Esophagus muscularis mucosa (tissue), 4 donors: ENCODE measurements at regions not wholly inside any gene's neighbourhood (a gene's known extent, or its start where the extent isn't known, plus 50 kb on each side); places are given as distances from the start of the nearest gene placed in this dataset.

Experiments used
- DNase-seq: peaks from one replicate; pipeline ENCODE4 v3.0.0-alpha.2; 2017; ENCODE audit errors: extremely low spot score
- H3K27ac ChIP-seq, 4 donors: fragments of 200-600 bp; sonication (generic); replicated peaks in 1 of 4; 1 replicate in 3 of 4; 2 replicates in 1 of 4; pipeline ENCODE4 v1.5.1; 2016 to 2019; ENCODE audit warnings: mild to moderate bottlenecking in 1 of 4
- H3K27me3 ChIP-seq, 4 donors: fragments of 200-600 bp; sonication (generic); one replicate each; pipeline versions ENCODE4 v1.5.1 to v1.6.0; 2016 to 2019
- H3K36me3 ChIP-seq, 4 donors: fragments of 200-600 bp; sonication (generic); one replicate each; pipeline ENCODE4 v1.5.1; 2016 to 2019
- H3K4me1 ChIP-seq, 4 donors: fragments of 200-600 bp; sonication (generic); one replicate each; pipeline ENCODE4 v1.5.1; 2016 to 2019
- H3K4me3 ChIP-seq, 4 donors: fragments of 200-600 bp; sonication (generic); 1 replicate in 2 of 4; 2 replicates in 2 of 4; pipeline ENCODE4 v1.5.1; 2016 to 2019; ENCODE audit warnings: mild to moderate bottlenecking in 4 of 4, moderate library complexity in 1 of 4
- H3K9me3 ChIP-seq, 4 donors: fragments of 200-600 bp; sonication (generic); 1 replicate in 3 of 4; 2 replicates in 1 of 4; pipeline ENCODE4 v1.5.1; 2016 to 2019
- EP300 ChIP-seq: sonication (generic); formaldehyde crosslinking; IDR thresholded peaks from one replicate; pipeline ENCODE4 v1.6.1; 2017; ENCODE audit warnings: antibody characterized with exemption
- POLR2A ChIP-seq: fragments of 450-650 bp; IDR thresholded peaks from one replicate; pipeline ENCODE4 v1.6.1; 2017; ENCODE audit warnings: antibody characterized with exemption, moderate library complexity, mild to moderate bottlenecking, low read depth
- POLR2AphosphoS5 ChIP-seq, 2 donors: sonication (generic); formaldehyde crosslinking; IDR thresholded peaks; one replicate each; pipeline ENCODE4 v1.6.1; 2017; ENCODE audit warnings: antibody characterized with exemption in 2 of 2
- WGBS: methylation state at CpG from one replicate; pipeline ENCODE4 v1.1.5; 2018; 5-methylcytosine and 5-hydroxymethylcytosine counted together
- intact Hi-C: fragments of 100-400 bp; cut with DNase I; formaldehyde crosslinking; loops from one replicate; pipeline ENCODE4 v1.15.1; 2023
- TF ChIP-seq, protein P1 (sequence below), 3 experiments: fragments of 200-600 bp in 2 of 3; fragments of 450-650 bp in 1 of 3; sonication (generic) in 2 of 3; IDR thresholded peaks; one replicate each; pipeline ENCODE4 v1.5.1; 2017 to 2019; ENCODE audit warnings: antibody characterized with exemption in 3 of 3, mild to moderate bottlenecking in 2 of 3, moderate library complexity in 1 of 3

- H3K4me1 ChIP-seq, result no peaks in the 10 kb centered on the region
- H3K27me3 ChIP-seq, result peaks cover 0 to under 1% (median 0%) of the 10 kb centered on the region in 4 donors
- no peaks in the 10 kb centered on the region for H3K36me3 ChIP-seq
- H3K9me3 ChIP-seq, result no peaks in the 10 kb centered on the region
- no peak for DNase-seq
- intact Hi-C loops, result no loop called here
- TF ChIP-seq POLR2AphosphoS5 (IDR thresholded peaks at IDR 0.05), result no peak
- TF ChIP-seq, protein P1, sequence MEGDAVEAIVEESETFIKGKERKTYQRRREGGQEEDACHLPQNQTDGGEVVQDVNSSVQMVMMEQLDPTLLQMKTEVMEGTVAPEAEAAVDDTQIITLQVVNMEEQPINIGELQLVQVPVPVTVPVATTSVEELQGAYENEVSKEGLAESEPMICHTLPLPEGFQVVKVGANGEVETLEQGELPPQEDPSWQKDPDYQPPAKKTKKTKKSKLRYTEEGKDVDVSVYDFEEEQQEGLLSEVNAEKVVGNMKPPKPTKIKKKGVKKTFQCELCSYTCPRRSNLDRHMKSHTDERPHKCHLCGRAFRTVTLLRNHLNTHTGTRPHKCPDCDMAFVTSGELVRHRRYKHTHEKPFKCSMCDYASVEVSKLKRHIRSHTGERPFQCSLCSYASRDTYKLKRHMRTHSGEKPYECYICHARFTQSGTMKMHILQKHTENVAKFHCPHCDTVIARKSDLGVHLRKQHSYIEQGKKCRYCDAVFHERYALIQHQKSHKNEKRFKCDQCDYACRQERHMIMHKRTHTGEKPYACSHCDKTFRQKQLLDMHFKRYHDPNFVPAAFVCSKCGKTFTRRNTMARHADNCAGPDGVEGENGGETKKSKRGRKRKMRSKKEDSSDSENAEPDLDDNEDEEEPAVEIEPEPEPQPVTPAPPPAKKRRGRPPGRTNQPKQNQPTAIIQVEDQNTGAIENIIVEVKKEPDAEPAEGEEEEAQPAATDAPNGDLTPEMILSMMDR (IDR thresholded peaks at IDR 0.05), result no peak
- no peak for TF ChIP-seq POLR2A
- no peak for TF ChIP-seq EP300
- H3K4me3 ChIP-seq, result no peak overlapping the region
- H3K27ac ChIP-seq, result no peak overlapping the region
- 69% methylated on average over 6 of the region's 6 CpGs for WGBS
These were observed 206.8 kb downstream of the ZNF326 start for GRCh38 chr1:90201467-90202358.

GRCh38 chr1:90200646-90201205, 205.8 kb downstream of the ZNF326 start:
- WGBS, result 85% methylated on average over 5 of the region's 5 CpGs

GRCh38 chr1:90198616-90199332, 203.9 kb downstream of the ZNF326 start:
- WGBS, result 34% methylated on average over 13 of the region's 13 CpGs
- Histone ChIP-seq H3K27ac (no peak overlapping the region), H3K4me3 (no peak overlapping the region), H3K9me3 (no peaks in the 10 kb centered on the region), H3K4me1 (no peaks in the 10 kb centered on the region), H3K27me3 (peaks cover 0 to 8% (median 0%) of the 10 kb centered on the region in 4 donors), H3K36me3 (no peaks in the 10 kb centered on the region)
- peak; percentile 74 for DNase-seq
- TF ChIP-seq POLR2AphosphoS5 (IDR thresholded peaks at IDR 0.05), result no peak
- TF ChIP-seq POLR2A, result no peak
- no peak for TF ChIP-seq EP300
- TF ChIP-seq, protein P1 (IDR thresholded peaks at IDR 0.05), result no peak
- intact Hi-C loops, result no loop called here

More at GRCh38 chr1:90200646-90201205, 205.8 kb downstream of the ZNF326 start:
- TF ChIP-seq POLR2A (no peak), EP300 (no peak), POLR2AphosphoS5 (IDR thresholded peaks at IDR 0.05) (no peak)
- TF ChIP-seq, protein P1 (IDR thresholded peaks at IDR 0.05), result no peak
- H3K4me3 ChIP-seq, result no peak overlapping the region
- peaks cover 0 to 8% (median 0%) of the 10 kb centered on the region in 4 donors for H3K27me3 ChIP-seq
- no peaks in the 10 kb centered on the region for H3K36me3 ChIP-seq
- no peak for DNase-seq
- intact Hi-C loops, result no loop called here
- no peak overlapping the region for H3K27ac ChIP-seq
- no peaks in the 10 kb centered on the region for H3K9me3 ChIP-seq
- H3K4me1 ChIP-seq, result no peaks in the 10 kb centered on the region

- 86% methylated on average over 6 of the region's 6 CpGs for WGBS
- Histone ChIP-seq H3K9me3 (no peaks in the 10 kb centered on the region), H3K27me3 (peaks cover 0 to 14% (median 0%) of the 10 kb centered on the region in 4 donors), H3K27ac (no peak overlapping the region), H3K4me3 (no peak overlapping the region), H3K36me3 (no peaks in the 10 kb centered on the region), H3K4me1 (no peaks in the 10 kb centered on the region)
- no peak for DNase-seq
- intact Hi-C loops, result no loop called here
- TF ChIP-seq EP300 (no peak), POLR2A (no peak), POLR2AphosphoS5 (IDR thresholded peaks at IDR 0.05) (no peak)
- TF ChIP-seq, protein P1 (IDR thresholded peaks at IDR 0.05), result no peak
These were observed 198.2 kb downstream of the ZNF326 start for GRCh38 chr1:90193116-90193515.
